BE2C (cell line): ENCODE measurements at regions not wholly inside any gene's neighbourhood (a gene's known extent, or its start where the extent isn't known, plus 50 kb on each side); places are given as distances from the start of the nearest gene placed in this dataset.
A peak's percentile ranks its signal among the peaks of the same experiment; 100 is the strongest.

Source experiments
- DNase-seq: peaks from one replicate; pipeline ENCODE4 v3.0.0-alpha.2; 2020
- H3K27me3 ChIP-seq: fragments of 250-450 bp; sonication (Bioruptor Pico); 2 replicates; pipeline ENCODE4 v1.5.1; 2020; ENCODE audit warnings: mild to moderate bottlenecking
- H3K36me3 ChIP-seq: fragments of 250-450 bp; sonication (Bioruptor Pico); 2 replicates; pipeline ENCODE4 v1.5.1; 2020; ENCODE audit warnings: mild to moderate bottlenecking
- H3K4me1 ChIP-seq: fragments of 250-450 bp; sonication (Bioruptor Pico); 2 replicates; pipeline ENCODE4 v1.5.1; 2020
- H3K4me3 ChIP-seq: 2 replicates; pipeline ENCODE4 v1.5.1; 2011; ENCODE audit warnings: low read depth, low read length
- H3K9me3 ChIP-seq: fragments of 250-450 bp; sonication (Bioruptor Pico); 2 replicates; pipeline ENCODE4 v1.5.1; 2020
- CTCF ChIP-seq: IDR thresholded peaks from 2 replicates; pipeline ENCODE4 v1.5.1; 2012; ENCODE audit warnings: mild to moderate bottlenecking, low read depth, low read length

GRCh38 chr2:122132147-122132691 is 376.8 kb downstream of the TSN start:
- Histone ChIP-seq H3K9me3 (no peaks in the 10 kb centered on the region), H3K4me1 (no peaks in the 10 kb centered on the region), H3K4me3 (no peak overlapping the region), H3K27me3 (no peaks in the 10 kb centered on the region), H3K36me3 (no peaks in the 10 kb centered on the region)
- DNase-seq, result no peak
- no peak for TF ChIP-seq CTCF

DNA sequence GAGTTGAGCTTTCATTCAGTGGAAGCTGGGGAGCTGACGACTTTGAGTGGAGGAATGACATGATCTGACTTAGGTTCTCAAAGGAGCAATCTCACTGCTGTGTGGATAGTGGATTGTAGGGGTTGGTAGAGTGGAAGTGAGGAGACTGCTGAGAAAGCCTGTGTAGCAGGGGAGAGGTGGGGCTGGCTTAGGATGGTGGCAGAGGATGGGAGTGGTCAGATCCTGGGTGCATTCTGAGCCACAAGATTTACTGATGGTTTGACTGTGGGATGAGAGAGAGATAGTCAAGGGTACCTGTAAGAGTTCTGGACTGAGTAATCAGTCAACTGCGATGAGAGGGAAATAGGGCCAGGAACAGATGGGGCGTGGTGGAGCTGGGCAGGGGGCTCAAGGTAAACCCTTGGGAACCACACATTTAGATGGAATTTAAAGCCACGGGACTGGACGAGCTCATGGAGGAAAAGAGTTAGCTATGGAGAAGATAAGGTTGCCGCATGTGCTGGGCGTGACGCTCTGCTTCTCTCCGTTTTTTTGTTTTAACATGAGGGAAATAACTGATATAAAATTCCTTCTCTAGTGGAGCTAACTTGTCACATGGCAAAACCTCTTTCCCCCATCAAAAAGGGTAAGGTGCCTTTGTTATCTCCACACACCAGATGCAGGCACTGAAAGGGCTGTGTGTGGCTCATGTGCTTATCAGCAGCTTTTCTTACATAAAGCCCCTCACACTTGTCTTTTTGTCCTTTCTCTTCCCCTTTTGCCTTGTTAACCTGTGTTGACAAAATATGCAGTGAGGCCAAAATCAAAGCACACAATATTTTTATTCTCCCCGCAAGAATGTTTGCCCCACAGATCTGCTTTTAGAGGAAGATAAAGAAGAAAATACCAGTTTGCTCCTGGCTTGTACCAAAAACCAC is 379.8 kb downstream of the TSN start:
- H3K36me3 ChIP-seq, result no peaks in the 10 kb centered on the region
- TF ChIP-seq CTCF, result no peak
- H3K4me3 ChIP-seq, result no peak overlapping the region
- H3K4me1 ChIP-seq, result no peaks in the 10 kb centered on the region
- no peaks in the 10 kb centered on the region for H3K9me3 ChIP-seq
- DNase-seq, result no peak
- no peaks in the 10 kb centered on the region for H3K27me3 ChIP-seq

DNA sequence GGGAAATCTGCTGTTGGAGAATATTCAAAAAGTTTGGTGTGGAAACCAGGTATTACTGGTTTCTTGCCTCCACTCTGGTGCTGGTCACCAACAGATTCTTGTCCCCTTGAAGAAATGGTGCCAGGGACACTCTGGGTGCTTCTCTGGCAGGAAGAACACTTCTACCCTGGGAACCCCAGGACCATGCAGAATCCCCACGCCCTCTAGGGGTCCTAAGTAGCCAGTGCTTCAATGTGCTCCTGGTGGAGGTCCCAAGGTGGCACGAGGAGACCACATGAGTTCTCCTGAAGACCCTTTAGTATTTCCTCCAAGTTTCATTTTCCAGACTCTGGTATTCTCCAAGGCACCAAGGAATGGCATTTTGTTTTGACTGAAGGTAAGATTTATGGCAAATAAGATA is 380.6 kb downstream of the TSN start:
- no peaks in the 10 kb centered on the region for H3K4me1 ChIP-seq
- DNase-seq, result peak; percentile 18
- TF ChIP-seq CTCF, result peak; percentile 59

GRCh38 chr2:122138561-122138960 is 383.1 kb downstream of the TSN start:
- Histone ChIP-seq H3K4me3 (no peak overlapping the region), H3K9me3 (no peaks in the 10 kb centered on the region), H3K4me1 (no peaks in the 10 kb centered on the region), H3K27me3 (no peaks in the 10 kb centered on the region), H3K36me3 (no peaks in the 10 kb centered on the region)
- no peak for TF ChIP-seq CTCF
- DNase-seq, result no peak

More for the DNA sequence above, 380.6 kb downstream of the TSN start:
- H3K27me3 ChIP-seq, result no peaks in the 10 kb centered on the region
- no peaks in the 10 kb centered on the region for H3K36me3 ChIP-seq
- no peak overlapping the region for H3K4me3 ChIP-seq
- no peaks in the 10 kb centered on the region for H3K9me3 ChIP-seq

GRCh38 chr2:122139739-122140420 is 384.4 kb downstream of the TSN start:
- DNase-seq, result no peak
- Histone ChIP-seq H3K4me3 (no peak overlapping the region), H3K9me3 (no peaks in the 10 kb centered on the region), H3K27me3 (no peaks in the 10 kb centered on the region), H3K36me3 (no peaks in the 10 kb centered on the region), H3K4me1 (no peaks in the 10 kb centered on the region)
- no peak for TF ChIP-seq CTCF
